OCI-LY1 (cell line): ENCODE measurements at regions not wholly inside any gene's neighbourhood (a gene's known extent, or its start where the extent isn't known, plus 50 kb on each side); places are given as distances from the start of the nearest gene placed in this dataset.

Source experiments
- H2AFZ ChIP-seq: fragments of 200-600 bp; sonication (generic), shearing (Covaris generic); 2 replicates; pipeline ENCODE4 v1.6.0; 2014; ENCODE audit warnings: antibody characterized with exemption, mild to moderate bottlenecking, low read length
- H3F3A ChIP-seq: fragments of 200-600 bp; sonication (generic), shearing (Covaris generic); 2 replicates; pipeline ENCODE4 v1.6.0; 2014; ENCODE audit warnings: mild to moderate bottlenecking, antibody characterized with exemption, low read length, moderate library complexity; ENCODE audit not compliant: insufficient read depth
- H3K27ac ChIP-seq: fragments of 200-600 bp; sonication (generic); 2 replicates; pipeline ENCODE4 v1.5.1; 2014; ENCODE audit warnings: low read length, mixed run types, mild to moderate bottlenecking, low read depth; ENCODE audit not compliant: poor library complexity, severe bottlenecking
- H3K27me3 ChIP-seq: fragments of 200-600 bp; sonication (generic); 2 replicates; pipeline ENCODE4 v1.6.0; 2014; ENCODE audit warnings: antibody characterized with exemption, mild to moderate bottlenecking, low read length, moderate library complexity; ENCODE audit not compliant: insufficient read depth
- H3K36me3 ChIP-seq: fragments of 200-600 bp; sonication (generic); 2 replicates; pipeline ENCODE4 v1.6.1; 2014; ENCODE audit warnings: mild to moderate bottlenecking, antibody characterized with exemption, low read length, moderate library complexity, mixed read lengths; ENCODE audit not compliant: insufficient read depth
- H3K4me1 ChIP-seq: fragments of 200-600 bp; sonication (generic); 2 replicates; pipeline ENCODE4 v1.5.1; 2014; ENCODE audit warnings: mild to moderate bottlenecking, low read length, moderate library complexity; ENCODE audit not compliant: insufficient read depth, severe bottlenecking
- H3K4me2 ChIP-seq: fragments of 200-600 bp; sonication (generic), shearing (Covaris generic); 2 replicates; pipeline ENCODE4 v1.6.1; 2014; ENCODE audit warnings: low read length
- H3K4me3 ChIP-seq: fragments of 200-600 bp; sonication (generic); 2 replicates; pipeline ENCODE4 v1.5.1; 2014; ENCODE audit warnings: low read length, low read depth, mild to moderate bottlenecking, mixed read lengths; ENCODE audit not compliant: poor library complexity, severe bottlenecking
- H3K79me2 ChIP-seq: fragments of 200-600 bp; shearing (Covaris generic); 2 replicates; pipeline ENCODE4 v1.6.1; 2016; ENCODE audit warnings: mixed run types, low read length, mixed read lengths; ENCODE audit not compliant: insufficient read depth
- H3K9ac ChIP-seq: fragments of 200-600 bp; sonication (generic), shearing (Covaris generic); 2 replicates; pipeline ENCODE4 v1.6.1; 2014; ENCODE audit warnings: mild to moderate bottlenecking, low read length, mixed read lengths
- H3K9me2 ChIP-seq: fragments of 200-600 bp; sonication (generic), shearing (Covaris generic); 2 replicates; pipeline ENCODE4 v1.6.1; 2014; ENCODE audit warnings: low read depth, mild to moderate bottlenecking, low read length, mixed read lengths
- H3K9me3 ChIP-seq: fragments of 200-600 bp; shearing (Covaris generic); 2 replicates; pipeline ENCODE4 v1.6.1; 2014; ENCODE audit warnings: low read length, mixed read lengths
- H4K20me1 ChIP-seq: fragments of 200-600 bp; sonication (generic), shearing (Covaris generic); 2 replicates; pipeline ENCODE4 v1.6.0; 2016; ENCODE audit warnings: mild to moderate bottlenecking, low read length; ENCODE audit not compliant: insufficient read depth
- EZH2 ChIP-seq: fragments of 200-600 bp; sonication (generic), shearing (Covaris generic); IDR thresholded peaks from 2 replicates; pipeline ENCODE4 v1.8.0; 2017; ENCODE audit warnings: borderline replicate concordance, mixed run types, mild to moderate bottlenecking, antibody characterized with exemption, low read length, moderate library complexity, mixed read lengths
- TF ChIP-seq, protein P1 (sequence below): fragments of 200-600 bp; sonication (generic), shearing (Covaris generic); IDR thresholded peaks from 2 replicates; pipeline ENCODE4 v1.5.1; 2017; ENCODE audit warnings: mild to moderate bottlenecking, antibody characterized with exemption, low read length, moderate library complexity, mixed read lengths

- Histone ChIP-seq H3K4me3 (no peak overlapping the region), H3K4me1 (no peaks in the 10 kb centered on the region), H3K79me2 (no peaks in the 10 kb centered on the region), H3F3A (no peaks in the 10 kb centered on the region), H3K27me3 (no peaks in the 10 kb centered on the region), H3K4me2 (no peak overlapping the region), H3K9me2 (no peaks in the 10 kb centered on the region), H3K36me3 (no peaks in the 10 kb centered on the region), H3K9me3 (peaks cover 6% of the 10 kb centered on the region; the same call in 1 of the 2 replicates), H4K20me1 (no peaks in the 10 kb centered on the region), H2AFZ (no peak overlapping the region), H3K9ac (no peak overlapping the region), H3K27ac (no peak overlapping the region)
- TF ChIP-seq EZH2, result no peak
- TF ChIP-seq, protein P1, sequence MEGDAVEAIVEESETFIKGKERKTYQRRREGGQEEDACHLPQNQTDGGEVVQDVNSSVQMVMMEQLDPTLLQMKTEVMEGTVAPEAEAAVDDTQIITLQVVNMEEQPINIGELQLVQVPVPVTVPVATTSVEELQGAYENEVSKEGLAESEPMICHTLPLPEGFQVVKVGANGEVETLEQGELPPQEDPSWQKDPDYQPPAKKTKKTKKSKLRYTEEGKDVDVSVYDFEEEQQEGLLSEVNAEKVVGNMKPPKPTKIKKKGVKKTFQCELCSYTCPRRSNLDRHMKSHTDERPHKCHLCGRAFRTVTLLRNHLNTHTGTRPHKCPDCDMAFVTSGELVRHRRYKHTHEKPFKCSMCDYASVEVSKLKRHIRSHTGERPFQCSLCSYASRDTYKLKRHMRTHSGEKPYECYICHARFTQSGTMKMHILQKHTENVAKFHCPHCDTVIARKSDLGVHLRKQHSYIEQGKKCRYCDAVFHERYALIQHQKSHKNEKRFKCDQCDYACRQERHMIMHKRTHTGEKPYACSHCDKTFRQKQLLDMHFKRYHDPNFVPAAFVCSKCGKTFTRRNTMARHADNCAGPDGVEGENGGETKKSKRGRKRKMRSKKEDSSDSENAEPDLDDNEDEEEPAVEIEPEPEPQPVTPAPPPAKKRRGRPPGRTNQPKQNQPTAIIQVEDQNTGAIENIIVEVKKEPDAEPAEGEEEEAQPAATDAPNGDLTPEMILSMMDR, result no peak
Measured at GRCh38 chr2:375270-375955, 87.5 kb upstream of the ALKAL2 start.

DNA sequence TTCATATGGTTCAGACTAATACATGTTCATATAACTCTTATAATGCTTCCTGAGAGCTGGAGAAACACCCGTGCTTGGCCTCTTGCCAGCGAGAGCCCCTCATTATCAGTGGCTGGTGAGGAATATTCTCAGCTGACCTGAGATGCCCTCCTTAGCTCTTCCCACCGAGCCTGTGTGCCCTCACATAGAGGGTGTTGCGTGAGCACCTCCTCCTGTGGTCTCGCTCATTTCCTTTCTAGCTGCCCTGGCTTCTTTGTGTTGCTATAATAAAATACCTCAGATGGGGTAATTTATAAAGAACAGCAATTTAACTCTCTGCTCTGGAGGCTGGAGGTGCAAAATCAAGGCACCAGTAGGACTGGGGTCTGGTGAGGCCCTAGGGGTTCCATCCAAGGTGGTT is 80.5 kb upstream of the ALKAL2 start:
- no peaks in the 10 kb centered on the region for H3K36me3 ChIP-seq
- no peak overlapping the region for H3K4me2 ChIP-seq
- TF ChIP-seq EZH2, result no peak
- TF ChIP-seq, protein P1, result no peak
- no peak overlapping the region for H3K27ac ChIP-seq
- H3K27me3 ChIP-seq, result no peaks in the 10 kb centered on the region; the same call in 1 of the 2 replicates
- H3K4me1 ChIP-seq, result no peaks in the 10 kb centered on the region
- H3K79me2 ChIP-seq, result no peaks in the 10 kb centered on the region
- no peaks in the 10 kb centered on the region for H3K9me2 ChIP-seq
- H3K4me3 ChIP-seq, result no peak overlapping the region
- H3K9me3 ChIP-seq, result no peaks in the 10 kb centered on the region
- H4K20me1 ChIP-seq, result no peaks in the 10 kb centered on the region
- no peak overlapping the region for H3K9ac ChIP-seq
- no peaks in the 10 kb centered on the region for H3F3A ChIP-seq
- no peak overlapping the region for H2AFZ ChIP-seq

GRCh38 chr2:367246-367645 is 79.4 kb upstream of the ALKAL2 start:
- Histone ChIP-seq H3K9me2 (no peaks in the 10 kb centered on the region), H3K27me3 (peaks cover 4% of the 10 kb centered on the region; the same call in 1 of the 2 replicates), H3F3A (no peaks in the 10 kb centered on the region), H2AFZ (no peak overlapping the region), H3K4me1 (no peaks in the 10 kb centered on the region), H3K4me3 (no peak overlapping the region), H3K79me2 (no peaks in the 10 kb centered on the region), H3K36me3 (no peaks in the 10 kb centered on the region), H4K20me1 (no peaks in the 10 kb centered on the region), H3K9me3 (no peaks in the 10 kb centered on the region; the same call in 1 of the 2 replicates), H3K4me2 (no peak overlapping the region), H3K9ac (no peak overlapping the region), H3K27ac (no peak overlapping the region)
- TF ChIP-seq, protein P1, result no peak
- no peak for TF ChIP-seq EZH2
